H9 (cell line): ENCODE measurements at regions not wholly inside any gene's neighbourhood (a gene's known extent, or its start where the extent isn't known, plus 50 kb on each side); places are given as distances from the start of the nearest gene placed in this dataset.

Experiments
- DNase-seq: peaks from one replicate; pipeline ENCODE4 v3.0.0-alpha.2; 2017
- H2AFZ ChIP-seq: one replicate; pipeline ENCODE4 v1.6.1; 2013; ENCODE audit warnings: mild to moderate bottlenecking, low read length, control low read depth, moderate library complexity
- H2AK5ac ChIP-seq: 2 replicates; pipeline ENCODE4 v1.6.1; 2013; ENCODE audit warnings: low read length, control low read depth, mixed read lengths; ENCODE audit not compliant: insufficient read length
- H2BK120ac ChIP-seq: one replicate; pipeline ENCODE4 v1.6.1; 2013; ENCODE audit warnings: low read depth, mild to moderate bottlenecking, low read length, control low read depth, inconsistent platforms; ENCODE audit not compliant: poor library complexity, severe bottlenecking
- H2BK12ac ChIP-seq: 2 replicates; pipeline ENCODE4 v1.6.1; 2013; ENCODE audit warnings: low read length, control low read depth, mixed read lengths, low read depth; ENCODE audit not compliant: insufficient read length
- H2BK15ac ChIP-seq: 2 replicates; pipeline ENCODE4 v1.6.1; 2013; ENCODE audit warnings: low read depth, low read length, control low read depth
- H2BK20ac ChIP-seq: one replicate; pipeline ENCODE4 v1.6.1; 2013; ENCODE audit warnings: low read depth, mild to moderate bottlenecking, low read length, control low read depth, inconsistent platforms; ENCODE audit not compliant: poor library complexity, severe bottlenecking
- H2BK5ac ChIP-seq: 2 replicates; pipeline ENCODE4 v1.6.1; 2013; ENCODE audit warnings: low read length, control low read depth, mixed read lengths; ENCODE audit not compliant: insufficient read length
- H3K14ac ChIP-seq: 2 replicates; pipeline ENCODE4 v1.6.1; 2013; ENCODE audit warnings: low read length, control low read depth; ENCODE audit not compliant: insufficient read depth
- H3K18ac ChIP-seq: 2 replicates; pipeline ENCODE4 v1.6.1; 2013; ENCODE audit warnings: low read depth, mild to moderate bottlenecking, mixed read lengths, low read length, control low read depth; ENCODE audit not compliant: insufficient read length
- H3K23ac ChIP-seq: 2 replicates; pipeline ENCODE4 v1.6.1; 2013; ENCODE audit warnings: low read length, control low read depth, mixed read lengths, low read depth; ENCODE audit not compliant: insufficient read length
- H3K23me2 ChIP-seq: 2 replicates; pipeline ENCODE4 v1.6.1; 2013; ENCODE audit warnings: low read depth, mild to moderate bottlenecking, mixed read lengths, low read length, control low read depth; ENCODE audit not compliant: insufficient read length, poor library complexity, severe bottlenecking
- H3K27ac ChIP-seq: 2 replicates; pipeline ENCODE4 v1.5.1; 2013; ENCODE audit warnings: low read length, control low read depth, mixed read lengths, low read depth; ENCODE audit not compliant: insufficient read length
- H3K27me3 ChIP-seq: 2 replicates; pipeline ENCODE4 v1.6.1; 2013; ENCODE audit warnings: low read length, control low read depth, inconsistent platforms; ENCODE audit not compliant: insufficient read depth
- H3K4ac ChIP-seq: 2 replicates; pipeline ENCODE4 v1.6.1; 2013; ENCODE audit warnings: low read depth, mild to moderate bottlenecking, control low read depth, inconsistent platforms, low read length, moderate library complexity
- H3K4me1 ChIP-seq: 2 replicates; pipeline ENCODE4 v1.6.1; 2013; ENCODE audit warnings: low read length, control low read depth, inconsistent platforms; ENCODE audit not compliant: insufficient read depth
- H3K4me2 ChIP-seq: 2 replicates; pipeline ENCODE4 v1.6.1; 2013; ENCODE audit warnings: low read length, control low read depth, mixed read lengths; ENCODE audit not compliant: insufficient read length, insufficient read depth
- H3K56ac ChIP-seq: 2 replicates; pipeline ENCODE4 v1.6.1; 2013; ENCODE audit warnings: low read depth, mild to moderate bottlenecking, mixed read lengths, low read length, control low read depth; ENCODE audit not compliant: insufficient read length
- H3K79me1 ChIP-seq: 2 replicates; pipeline ENCODE4 v1.6.1; 2013; ENCODE audit warnings: low read depth, mild to moderate bottlenecking, moderate library complexity, low read length, control low read depth, inconsistent platforms; ENCODE audit not compliant: insufficient read depth, poor library complexity, severe bottlenecking
- H3K79me2 ChIP-seq: 2 replicates; pipeline ENCODE4 v1.6.1; 2013; ENCODE audit warnings: low read length, control low read depth, inconsistent platforms; ENCODE audit not compliant: insufficient read depth
- H3K9ac ChIP-seq: 2 replicates; pipeline ENCODE4 v1.6.1; 2013; ENCODE audit warnings: low read length, control low read depth, mixed read lengths; ENCODE audit not compliant: insufficient read length; ENCODE audit errors: extremely low read depth
- H3K9me3 ChIP-seq: one replicate; pipeline ENCODE4 v1.6.1; 2013; ENCODE audit warnings: low read depth, low read length, inconsistent platforms; ENCODE audit not compliant: control insufficient read depth
- H3T11ph ChIP-seq: one replicate; pipeline ENCODE4 v1.6.1; 2013; ENCODE audit warnings: mild to moderate bottlenecking, low read length, control low read depth, inconsistent platforms
- H4K20me1 ChIP-seq: one replicate; pipeline ENCODE4 v1.6.1; 2013; ENCODE audit not compliant: control insufficient read depth, insufficient read length, insufficient read depth
- H4K5ac ChIP-seq: 2 replicates; pipeline ENCODE4 v1.6.1; 2013; ENCODE audit warnings: low read depth, mild to moderate bottlenecking, mixed read lengths, low read length, control low read depth; ENCODE audit not compliant: insufficient read length
- H4K8ac ChIP-seq: replicated peaks from 2 replicates; pipeline ENCODE4 v1.6.1; 2013; ENCODE audit warnings: low read length, control low read depth, mixed read lengths, low read depth; ENCODE audit not compliant: insufficient read length
- H4K91ac ChIP-seq: 2 replicates; pipeline ENCODE4 v1.6.1; 2013; ENCODE audit warnings: low read depth, mild to moderate bottlenecking, moderate library complexity, mixed read lengths, low read length, control low read depth; ENCODE audit not compliant: insufficient read length
- H3K27ac Mint-ChIP-seq, 3 experiments: 2 replicates in 2 of 3; 3 replicates in 1 of 3; pipeline ENCODE4 v1.8.0; 2020 to 2021; ENCODE audit warnings: mixed read lengths in 3 of 3, mild to moderate bottlenecking in 1 of 3, moderate library complexity in 1 of 3
- H3K27me3 Mint-ChIP-seq: 2 replicates; pipeline ENCODE4 v1.8.0; 2021; ENCODE audit warnings: low read depth, mild to moderate bottlenecking, moderate library complexity, mixed read lengths
- H3K36me3 Mint-ChIP-seq, 3 experiments: 2 replicates in 2 of 3; 3 replicates in 1 of 3; pipeline ENCODE4 v1.8.0; 2020 to 2021; ENCODE audit warnings: low read depth in 3 of 3, mixed read lengths in 3 of 3; ENCODE audit not compliant: insufficient read depth in 1 of 3
- H3K4me1 Mint-ChIP-seq, 2 experiments: 2 replicates each; pipeline ENCODE4 v1.8.0; 2020; ENCODE audit warnings: mixed read lengths in 2 of 2
- H3K4me3 Mint-ChIP-seq, 2 experiments: 2 replicates in 1 of 2; 3 replicates in 1 of 2; pipeline ENCODE4 v1.8.0; 2020 to 2021; ENCODE audit warnings: mild to moderate bottlenecking in 2 of 2, mixed read lengths in 2 of 2, moderate library complexity in 1 of 2
- H3K9me3 Mint-ChIP-seq, 2 experiments: 2 replicates in 1 of 2; 3 replicates in 1 of 2; pipeline ENCODE4 v1.8.0; 2020; ENCODE audit warnings: mild to moderate bottlenecking in 2 of 2, mixed read lengths in 2 of 2, moderate library complexity in 1 of 2
- CTCF ChIP-seq: fragments of 200-600 bp; sonication (generic); conservative IDR thresholded peaks from 3 replicates; pipeline ENCODE4 v1.8.0; 2021; ENCODE audit warnings: antibody characterized with exemption, mild to moderate bottlenecking

GRCh38 chr14:87076922-87077321, 916.1 kb downstream of the GALC start:
- Histone ChIP-seq H3K56ac (no peak overlapping the region), H3K27me3 (no peaks in the 10 kb centered on the region), H3K18ac (no peak overlapping the region), H3K9ac (no peak overlapping the region), H3K9me3 (no peaks in the 10 kb centered on the region), H3K27ac (no peak overlapping the region), H4K5ac (no peak overlapping the region), H3K23me2 (no peaks in the 10 kb centered on the region), H2AK5ac (no peak overlapping the region), H3K4ac (no peak overlapping the region), H3K79me2 (no peaks in the 10 kb centered on the region), H3K23ac (no peak overlapping the region), H4K8ac (no peak overlapping the region), H3T11ph (no peak overlapping the region), H2BK5ac (no peak overlapping the region), H2BK20ac (no peak overlapping the region), H3K4me1 (no peaks in the 10 kb centered on the region), H3K79me1 (no peaks in the 10 kb centered on the region), H3K14ac (no peak overlapping the region), H4K20me1 (no peaks in the 10 kb centered on the region), H2BK15ac (no peak overlapping the region), H2BK120ac (no peak overlapping the region), H2AFZ (no peak overlapping the region), H2BK12ac (no peak overlapping the region), H3K4me2 (no peak overlapping the region), H4K91ac (no peak overlapping the region)
- DNase-seq: no peak
- H3K4me1 Mint-ChIP-seq: peaks cover 0 to 10% of the 10 kb centered on the region in 2 experiments; a peak in 2 of 4 replicates
- TF ChIP-seq CTCF: no peak
- H3K9me3 Mint-ChIP-seq: no peaks in the 10 kb centered on the region
- no peak overlapping the region for H3K27ac Mint-ChIP-seq
- H3K27me3 Mint-ChIP-seq: peaks cover 3% of the 10 kb centered on the region; the same call in 1 of the 2 replicates
- no peak overlapping the region for H3K4me3 Mint-ChIP-seq
- no peaks in the 10 kb centered on the region for H3K36me3 Mint-ChIP-seq
